Tibial artery (tissue), 4 donors: ENCODE measurements at regions not wholly inside any gene's neighbourhood (a gene's known extent, or its start where the extent isn't known, plus 50 kb on each side); places are given as distances from the start of the nearest gene placed in this dataset.

Experiments
- DNase-seq, 2 donors: peaks; one replicate each; pipeline ENCODE4 v3.0.0-alpha.2; 2019
- H3K27ac ChIP-seq, 2 donors: fragments of 200-600 bp; sonication (generic) in 1 of 2; 1 replicate in 1 of 2; 2 replicates in 1 of 2; pipeline ENCODE4 v1.5.1; 2018 to 2019; ENCODE audit warnings: mild to moderate bottlenecking in 1 of 2
- H3K27me3 ChIP-seq, 2 donors: fragments of 200-600 bp; sonication (generic) in 1 of 2; one replicate each; pipeline versions ENCODE4 v1.5.1 to v1.6.0; 2016 to 2019
- H3K36me3 ChIP-seq, 3 donors: fragments of 200-600 bp; sonication (generic) in 2 of 3; one replicate each; pipeline ENCODE4 v1.5.1; 2016 to 2019; ENCODE audit warnings: mild to moderate bottlenecking in 2 of 3
- H3K4me1 ChIP-seq, 4 donors: fragments of 200-600 bp; sonication (generic) in 2 of 4; 1 replicate in 3 of 4; 2 replicates in 1 of 4; pipeline ENCODE4 v1.5.1; 2016 to 2019
- H3K4me3 ChIP-seq, 2 donors: fragments of 200-600 bp; sonication (generic) in 1 of 2; 1 replicate in 1 of 2; 2 replicates in 1 of 2; pipeline ENCODE4 v1.5.1; 2018 to 2019; ENCODE audit warnings: mild to moderate bottlenecking in 2 of 2
- H3K9me3 ChIP-seq, 3 donors: fragments of 200-600 bp; sonication (generic) in 1 of 3; one replicate each; pipeline ENCODE4 v1.5.1; 2016 to 2019
- CTCF ChIP-seq, 2 experiments: fragments of 200-600 bp in 1 of 2; fragments of 450-650 bp in 1 of 2; IDR thresholded peaks; one replicate each; pipeline ENCODE4 v1.5.1; 2017 to 2019; ENCODE audit warnings: antibody characterized with exemption in 2 of 2, mild to moderate bottlenecking in 1 of 2, moderate library complexity in 1 of 2
- intact Hi-C: fragments of 100-400 bp; cut with DNase I; formaldehyde crosslinking; loops from one replicate; pipeline ENCODE4 v1.15.0; 2023; ENCODE audit warnings: low total_unique reads

DNA sequence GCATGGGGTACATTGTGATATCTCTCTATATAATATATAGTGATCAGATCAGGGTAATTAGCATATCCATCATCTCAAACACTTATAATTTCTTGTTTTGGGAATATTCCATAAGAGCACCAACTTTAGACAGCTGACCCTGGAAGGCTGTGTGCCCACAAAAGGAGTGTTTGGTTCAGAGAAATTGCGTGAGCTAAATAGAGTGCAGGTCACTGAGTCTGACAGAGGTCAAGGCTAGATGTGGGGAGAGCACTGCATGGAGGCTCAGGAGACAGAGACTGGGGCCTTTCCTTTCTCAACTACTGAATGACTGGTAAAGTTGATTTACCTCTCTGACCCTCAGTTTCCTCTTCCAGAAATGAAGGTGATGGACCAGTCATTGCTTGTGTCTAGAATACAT is 114.9 kb upstream of the ADGRF1 start:
- Histone ChIP-seq H3K27ac (no peak overlapping the region), H3K4me1 (no peaks in the 10 kb centered on the region), H3K27me3 (peaks cover 0 to 3% of the 10 kb centered on the region in 2 donors), H3K36me3 (no peaks in the 10 kb centered on the region), H3K4me3 (no peak overlapping the region), H3K9me3 (no peaks in the 10 kb centered on the region)
- DNase-seq = no peak
- TF ChIP-seq CTCF (IDR thresholded peaks at IDR 0.05) = no peak
- intact Hi-C loops = no loop called here

GRCh38 chr6:47156196-47156595 is 114.1 kb upstream of the ADGRF1 start:
- no peak for TF ChIP-seq CTCF (IDR thresholded peaks at IDR 0.05)
- no peaks in the 10 kb centered on the region for H3K36me3 ChIP-seq
- no peak for DNase-seq
- peaks cover 0 to 3% of the 10 kb centered on the region in 2 donors for H3K27me3 ChIP-seq
- no peaks in the 10 kb centered on the region for H3K4me1 ChIP-seq
- H3K9me3 ChIP-seq = no peaks in the 10 kb centered on the region
- H3K27ac ChIP-seq = no peak overlapping the region
- H3K4me3 ChIP-seq = no peak overlapping the region
- intact Hi-C loops = no loop called here

GRCh38 chr6:47153404-47153755 is 111.2 kb upstream of the ADGRF1 start:
- intact Hi-C loops = no loop called here
- H3K27me3 ChIP-seq = peaks cover 0 to 3% of the 10 kb centered on the region in 2 donors
- no peak overlapping the region for H3K27ac ChIP-seq
- DNase-seq = no peak
- no peaks in the 10 kb centered on the region for H3K36me3 ChIP-seq
- no peaks in the 10 kb centered on the region for H3K9me3 ChIP-seq
- TF ChIP-seq CTCF (IDR thresholded peaks at IDR 0.05) = no peak
- no peaks in the 10 kb centered on the region for H3K4me1 ChIP-seq
- no peak overlapping the region for H3K4me3 ChIP-seq

GRCh38 chr6:47152666-47153403 is 110.7 kb upstream of the ADGRF1 start:
- Histone ChIP-seq H3K4me3 (no peak overlapping the region), H3K36me3 (no peaks in the 10 kb centered on the region), H3K27ac (no peak overlapping the region), H3K9me3 (no peaks in the 10 kb centered on the region), H3K4me1 (no peaks in the 10 kb centered on the region), H3K27me3 (peaks cover 0 to 3% of the 10 kb centered on the region in 2 donors)
- TF ChIP-seq CTCF (IDR thresholded peaks at IDR 0.05) = no peak
- DNase-seq = no peak
- intact Hi-C loops = no loop called here

DNA sequence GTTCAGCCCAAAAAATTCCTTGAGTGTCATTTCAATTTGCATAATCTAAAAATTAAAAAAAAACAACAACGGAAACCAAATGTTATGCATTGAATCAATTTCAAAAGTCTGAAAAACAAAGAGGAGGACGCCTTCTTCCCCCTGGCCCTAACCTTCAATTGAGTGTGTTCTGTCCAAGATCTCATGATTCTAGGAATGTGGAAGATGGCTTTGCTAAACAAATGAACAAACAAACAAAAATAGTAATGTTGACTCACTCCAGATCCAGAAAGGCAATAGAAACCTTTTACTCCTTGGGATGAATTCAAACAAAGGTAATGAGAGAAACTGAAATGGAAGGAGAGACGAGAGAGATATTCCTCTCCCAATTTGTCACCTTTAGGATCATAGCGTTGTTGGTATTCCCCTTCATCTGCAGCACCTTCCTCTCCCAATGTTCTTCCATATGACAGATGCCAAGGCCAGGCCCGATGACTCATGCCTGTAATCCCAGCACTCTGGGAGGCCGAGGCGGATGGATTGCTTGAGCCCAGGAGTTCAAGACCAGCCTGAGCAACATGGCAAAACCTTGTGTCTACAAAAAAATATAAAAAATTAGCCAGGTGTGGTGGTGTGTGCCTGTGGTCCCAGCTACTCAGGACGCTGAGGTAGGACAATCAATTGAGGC is 109.2 kb upstream of the ADGRF1 start:
- H3K4me3 ChIP-seq = no peak overlapping the region
- no peak overlapping the region for H3K27ac ChIP-seq
- no peaks in the 10 kb centered on the region for H3K4me1 ChIP-seq
- intact Hi-C loops = no loop called here
- H3K27me3 ChIP-seq = peaks cover 0 to 3% of the 10 kb centered on the region in 2 donors
- no peak for DNase-seq
- H3K36me3 ChIP-seq = no peaks in the 10 kb centered on the region
- H3K9me3 ChIP-seq = no peaks in the 10 kb centered on the region
- no peak for TF ChIP-seq CTCF (IDR thresholded peaks at IDR 0.05)
